ENCODE measurements at regions not wholly inside any gene's neighbourhood (a gene's known extent, or its start where the extent isn't known, plus 50 kb on each side); places are given as distances from the start of the nearest gene placed in this dataset.

GRCh38 chr3:23709987-23710386 is 95.8 kb upstream of the UBE2E1 start:
- H3K36me3 ChIP-seq = no peaks in the 10 kb centered on the region
- H3K4me1 ChIP-seq = peaks cover 23% of the 10 kb centered on the region
- no peak overlapping the region for H3K4me3 ChIP-seq
- DNase-seq = no peak
- peaks cover 3% of the 10 kb centered on the region for H3K27me3 ChIP-seq (ENCODE audit: low read depth)
- H3K27ac ChIP-seq (replicated peaks) = no peak overlapping the region
- intact Hi-C loops (cut with micrococcal nuclease) = no loop called here
- H3K9me3 ChIP-seq (replicated peaks) = no peaks in the 10 kb centered on the region
- TF ChIP-seq CTCF (IDR thresholded peaks at IDR 0.05; ENCODE audit: borderline replicate concordance) = no peak

- Histone ChIP-seq H3K27ac (replicated peaks) (no peak overlapping the region), H3K9me3 (replicated peaks) (no peaks in the 10 kb centered on the region), H3K27me3 (ENCODE audit: low read depth) (peaks cover 3% of the 10 kb centered on the region), H3K36me3 (no peaks in the 10 kb centered on the region), H3K4me3 (no peak overlapping the region), H3K4me1 (peaks cover 23% of the 10 kb centered on the region)
- DNase-seq = peak; percentile 46
- intact Hi-C loops (cut with micrococcal nuclease) = no loop called here
- no peak for TF ChIP-seq CTCF (IDR thresholded peaks at IDR 0.05; ENCODE audit: borderline replicate concordance)
These were observed 95.2 kb upstream of the UBE2E1 start for GRCh38 chr3:23710555-23710954.

- H3K4me3 ChIP-seq = peak overlapping the region; percentile 23
These were observed 93.8 kb upstream of the UBE2E1 start for GRCh38 chr3:23711916-23712494.

GRCh38 chr3:23712656-23713559 is 92.8 kb upstream of the UBE2E1 start:
- H3K4me1 ChIP-seq = peaks cover 23% of the 10 kb centered on the region
- H3K9me3 ChIP-seq (replicated peaks) = peaks cover 7% of the 10 kb centered on the region
- no peaks in the 10 kb centered on the region for H3K36me3 ChIP-seq
- intact Hi-C loops (cut with micrococcal nuclease) = no loop called here
- H3K27me3 ChIP-seq (ENCODE audit: low read depth) = peaks cover 3% of the 10 kb centered on the region
- H3K4me3 ChIP-seq = peak overlapping the region; percentile 23
- DNase-seq = peak; percentile 27
- H3K27ac ChIP-seq (replicated peaks) = peak overlapping the region; percentile 43
- peak; percentile 36 for TF ChIP-seq CTCF (IDR thresholded peaks at IDR 0.05; ENCODE audit: borderline replicate concordance)

More at GRCh38 chr3:23711916-23712494, 93.8 kb upstream of the UBE2E1 start:
- H3K27ac ChIP-seq (replicated peaks) = peak overlapping the region; percentile 43
- peaks cover 3% of the 10 kb centered on the region for H3K27me3 ChIP-seq (ENCODE audit: low read depth)
- intact Hi-C loops (cut with micrococcal nuclease) = no loop called here
- no peak for DNase-seq
- H3K9me3 ChIP-seq (replicated peaks) = peaks cover 7% of the 10 kb centered on the region
- H3K4me1 ChIP-seq = peaks cover 23% of the 10 kb centered on the region
- H3K36me3 ChIP-seq = no peaks in the 10 kb centered on the region
- TF ChIP-seq CTCF (IDR thresholded peaks at IDR 0.05; ENCODE audit: borderline replicate concordance) = no peak

GRCh38 chr3:23713641-23714040 is 92.1 kb upstream of the UBE2E1 start:
- DNase-seq = no peak
- no peak overlapping the region for H3K27ac ChIP-seq (replicated peaks)
- no peaks in the 10 kb centered on the region for H3K36me3 ChIP-seq
- intact Hi-C loops (cut with micrococcal nuclease) = no loop called here
- H3K4me3 ChIP-seq = no peak overlapping the region
- TF ChIP-seq CTCF (IDR thresholded peaks at IDR 0.05; ENCODE audit: borderline replicate concordance) = no peak
- peaks cover 23% of the 10 kb centered on the region for H3K4me1 ChIP-seq
- H3K9me3 ChIP-seq (replicated peaks) = peaks cover 7% of the 10 kb centered on the region
- H3K27me3 ChIP-seq (ENCODE audit: low read depth) = peaks cover 3% of the 10 kb centered on the region
